Hematopoietic multipotent progenitor cell treated with erythropoietin and hydrocortisone succinate and interleukin-3 and kit ligand, for 4 days (in vitro differentiated cells): ENCODE measurements at regions not wholly inside any gene's neighbourhood (a gene's known extent, or its start where the extent isn't known, plus 50 kb on each side); places are given as distances from the start of the nearest gene placed in this dataset.

Experiments used
- DNase-seq: peaks from one replicate; pipeline ENCODE4 v3.0.0-alpha.2; 2015

DNA sequence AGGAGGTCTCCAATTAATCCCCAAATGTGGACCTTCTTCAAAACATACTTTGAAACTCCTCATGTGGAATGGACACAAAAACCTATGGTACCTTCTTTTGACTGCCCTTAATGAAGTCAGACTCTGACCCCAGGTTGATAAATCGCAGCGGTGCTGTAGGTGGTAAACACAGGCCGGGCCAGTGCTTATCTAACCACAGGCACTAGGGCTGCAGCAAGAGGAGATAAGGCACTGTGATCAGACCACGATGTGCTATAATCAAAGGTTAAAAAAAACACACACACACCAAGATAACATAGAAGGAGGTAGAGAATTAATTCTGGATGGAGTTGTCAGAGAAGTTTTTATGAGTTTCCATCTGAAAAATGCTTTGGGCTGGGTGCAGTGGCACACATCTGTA lies 52.3 kb upstream of the SIPA1L2 start:
- peak; percentile 61 for DNase-seq

DNA sequence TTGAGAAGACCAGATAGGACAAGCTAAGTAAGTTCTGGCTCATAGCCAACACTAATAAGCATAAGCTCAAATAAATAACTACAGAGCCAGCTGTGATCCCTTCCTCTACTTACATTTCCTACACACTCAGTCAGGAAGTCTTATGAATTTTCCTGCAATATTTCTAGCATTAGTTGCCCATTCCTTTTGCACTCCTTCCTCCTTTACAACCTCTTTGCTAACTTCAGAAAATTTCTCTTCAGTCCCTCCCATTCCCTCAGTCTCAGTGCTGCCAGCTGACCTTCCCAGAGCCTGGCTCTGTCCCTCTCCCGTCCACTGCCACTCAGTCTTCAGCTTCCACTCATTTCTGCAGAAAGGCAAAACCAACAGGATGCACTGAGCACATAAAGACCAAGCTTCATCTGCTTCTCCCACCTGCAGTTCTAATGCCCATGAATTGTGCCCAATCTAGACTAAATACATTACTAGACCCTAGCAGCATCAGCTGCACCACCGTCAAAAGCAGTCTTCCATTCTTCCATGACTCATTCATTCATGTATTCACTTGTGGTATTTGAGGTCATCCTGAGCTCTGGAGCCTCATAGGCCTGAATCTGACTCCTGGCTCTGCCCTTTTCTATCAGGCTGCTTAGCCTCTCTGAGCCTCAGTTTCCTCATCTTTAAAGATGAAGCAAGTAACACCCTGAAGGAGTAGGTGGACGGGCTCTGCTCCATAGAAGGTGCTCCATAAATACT lies 54.6 kb upstream of the SIPA1L2 start:
- no peak for DNase-seq

GRCh38 chr1:232686346-232686745 lies 56.4 kb upstream of the SIPA1L2 start:
- no peak for DNase-seq

- DNase-seq: no peak
These were observed 57.4 kb upstream of the SIPA1L2 start for GRCh38 chr1:232687304-232687703.

DNA sequence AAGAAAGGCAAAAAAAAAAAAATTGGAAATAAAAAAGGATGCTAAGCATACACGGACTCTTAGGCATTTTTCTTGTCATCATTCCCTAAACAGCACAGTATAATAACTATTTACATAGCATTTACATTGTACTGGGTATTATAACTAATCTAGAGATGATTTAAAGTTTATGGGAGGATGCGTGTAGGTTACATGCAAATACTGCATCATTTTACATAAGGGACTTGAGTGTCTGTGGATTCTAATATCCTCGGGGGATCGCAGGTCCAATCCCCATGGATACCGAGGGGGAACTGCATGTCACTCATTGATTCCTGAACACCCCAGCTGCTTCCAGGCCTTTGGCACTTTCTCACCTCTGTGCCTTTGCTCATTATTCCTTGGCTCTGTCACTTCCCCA lies 57.8 kb upstream of the SIPA1L2 start:
- no peak for DNase-seq

GRCh38 chr1:232688398-232688797 lies 58.5 kb upstream of the SIPA1L2 start:
- DNase-seq: no peak

- DNase-seq: no peak
These were observed 59.8 kb upstream of the SIPA1L2 start for GRCh38 chr1:232689711-232690110.

DNA sequence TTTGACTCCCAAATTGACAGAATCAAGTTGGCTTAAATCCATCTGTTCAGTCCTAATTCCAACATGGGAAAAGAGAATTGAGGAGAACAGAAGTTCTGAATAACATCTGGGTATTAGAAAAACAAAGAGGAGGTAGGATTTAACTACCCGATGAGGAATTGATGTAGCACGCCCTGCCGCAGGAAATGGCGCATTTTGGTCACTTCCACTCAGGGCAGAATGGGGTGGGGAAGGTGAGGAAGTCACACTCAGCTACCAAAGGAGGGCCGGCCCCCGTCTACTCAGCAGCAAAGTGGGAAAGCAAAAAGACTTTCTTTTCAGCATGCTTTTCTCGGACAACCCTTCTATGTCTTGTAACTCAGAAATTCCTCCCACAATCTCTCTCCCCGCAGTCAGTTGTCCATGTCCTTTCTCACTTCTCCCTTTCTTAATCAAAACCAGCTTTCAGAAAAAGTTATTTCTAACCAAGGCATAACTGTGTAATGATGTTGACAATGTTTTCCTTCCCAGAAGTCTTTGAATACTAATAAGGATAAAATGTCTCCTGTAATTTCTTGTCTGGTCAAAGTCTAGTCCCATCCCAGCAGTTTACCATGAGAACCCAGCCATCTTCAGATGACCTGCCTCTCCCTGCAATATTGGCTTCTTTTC lies 60.5 kb upstream of the SIPA1L2 start:
- DNase-seq: no peak

- DNase-seq: no peak
These were observed 64.5 kb upstream of the SIPA1L2 start for GRCh38 chr1:232694475-232694874.

DNA sequence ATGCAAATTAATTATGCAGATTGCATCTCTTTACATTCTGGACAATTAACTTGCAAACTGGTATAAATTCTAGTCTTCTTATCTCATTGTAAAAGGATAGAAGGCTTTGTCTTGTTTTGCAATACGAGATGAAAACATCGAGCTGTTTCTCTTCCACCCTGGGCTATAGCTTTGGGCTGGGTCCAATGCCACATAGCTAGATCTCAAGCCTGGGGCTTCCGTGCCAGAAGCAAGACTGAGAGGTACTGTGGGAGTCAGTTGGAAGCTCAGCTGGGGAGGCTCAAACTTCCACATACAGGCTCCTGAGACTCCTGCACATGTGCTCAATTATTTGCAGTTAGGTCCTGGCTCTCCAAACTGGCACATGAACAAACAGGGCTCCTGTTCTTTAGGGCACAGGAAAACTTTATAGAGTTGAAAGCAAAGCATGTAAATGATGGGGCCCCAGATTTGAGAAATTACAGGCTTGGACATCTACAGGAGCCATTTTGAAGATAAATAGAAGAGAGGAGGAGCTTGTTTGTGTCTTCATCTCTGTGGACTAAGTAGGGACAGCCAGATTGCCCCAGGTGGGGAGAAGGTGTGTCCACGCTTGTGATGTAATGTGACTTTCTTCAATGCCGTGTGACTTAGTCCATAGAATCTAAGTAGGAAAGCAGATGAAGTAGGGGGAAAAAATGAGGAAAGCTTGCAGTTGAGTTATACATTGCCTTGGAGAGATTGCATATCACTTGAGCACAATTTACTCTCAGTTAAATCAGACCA lies 65.9 kb upstream of the SIPA1L2 start:
- DNase-seq: no peak

DNA sequence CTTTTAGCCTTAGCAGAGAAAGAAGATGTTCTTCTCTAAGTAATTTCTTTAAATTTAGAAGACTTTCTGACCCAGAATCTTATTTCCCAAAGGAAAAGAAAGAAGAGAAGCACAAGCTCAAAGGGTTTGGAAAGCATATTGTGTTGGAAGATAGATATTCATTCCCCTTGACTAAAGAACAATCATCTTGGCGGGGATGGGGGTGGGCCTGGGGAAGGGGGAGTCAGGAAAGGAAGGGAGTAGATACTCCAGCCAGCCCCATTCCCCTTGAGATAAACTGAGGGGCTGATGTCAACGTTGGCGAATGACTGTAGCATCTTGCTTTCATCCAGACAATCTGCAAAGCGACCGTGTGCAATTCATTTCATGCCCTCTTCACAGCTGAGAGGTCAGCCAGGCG lies 66.5 kb upstream of the SIPA1L2 start:
- DNase-seq: no peak

- DNase-seq: no peak
These were observed 67.4 kb upstream of the SIPA1L2 start for GRCh38 chr1:232697187-232697822.

DNA sequence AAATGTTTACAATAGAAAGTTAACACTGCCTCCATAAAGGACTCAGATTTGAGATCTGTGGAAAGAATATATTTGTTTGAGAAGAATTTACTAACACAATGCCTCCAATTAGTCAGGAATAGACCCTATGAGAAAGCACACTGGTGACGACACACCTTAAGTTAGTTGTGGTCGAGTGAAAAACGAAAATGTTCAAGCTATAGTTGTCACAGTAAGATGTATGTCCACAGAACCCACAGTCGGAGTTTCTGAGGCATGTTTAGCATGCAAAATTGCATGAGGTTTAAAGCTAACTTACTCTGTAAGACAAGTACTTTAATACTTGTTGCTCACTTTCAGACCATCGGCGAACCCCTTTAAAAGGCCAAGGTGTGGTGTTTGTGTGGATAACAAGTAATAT lies 69.9 kb upstream of the SIPA1L2 start:
- DNase-seq: no peak

- no peak for DNase-seq
These were observed 73.0 kb upstream of the SIPA1L2 start for GRCh38 chr1:232702911-232703310.

DNA sequence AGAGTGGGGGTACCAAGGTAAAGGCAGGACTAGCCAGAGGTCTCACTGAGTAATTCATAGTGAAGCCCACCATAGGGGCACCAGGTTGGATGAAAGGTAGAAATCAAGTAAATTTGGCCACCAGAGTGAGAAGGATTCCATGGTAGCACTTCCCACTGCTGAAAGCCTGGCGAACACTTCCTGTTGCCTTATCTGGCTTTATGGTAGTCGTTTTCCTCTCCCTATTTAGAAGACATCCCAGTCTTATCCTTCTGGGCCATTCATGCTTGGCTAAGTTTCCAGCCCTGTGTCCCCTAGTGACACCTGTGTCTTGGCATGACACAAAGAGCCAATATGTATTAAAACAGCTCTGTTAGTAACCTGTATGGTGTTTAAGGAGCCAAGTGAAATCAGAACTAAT lies 74.3 kb upstream of the SIPA1L2 start:
- DNase-seq: no peak

DNA sequence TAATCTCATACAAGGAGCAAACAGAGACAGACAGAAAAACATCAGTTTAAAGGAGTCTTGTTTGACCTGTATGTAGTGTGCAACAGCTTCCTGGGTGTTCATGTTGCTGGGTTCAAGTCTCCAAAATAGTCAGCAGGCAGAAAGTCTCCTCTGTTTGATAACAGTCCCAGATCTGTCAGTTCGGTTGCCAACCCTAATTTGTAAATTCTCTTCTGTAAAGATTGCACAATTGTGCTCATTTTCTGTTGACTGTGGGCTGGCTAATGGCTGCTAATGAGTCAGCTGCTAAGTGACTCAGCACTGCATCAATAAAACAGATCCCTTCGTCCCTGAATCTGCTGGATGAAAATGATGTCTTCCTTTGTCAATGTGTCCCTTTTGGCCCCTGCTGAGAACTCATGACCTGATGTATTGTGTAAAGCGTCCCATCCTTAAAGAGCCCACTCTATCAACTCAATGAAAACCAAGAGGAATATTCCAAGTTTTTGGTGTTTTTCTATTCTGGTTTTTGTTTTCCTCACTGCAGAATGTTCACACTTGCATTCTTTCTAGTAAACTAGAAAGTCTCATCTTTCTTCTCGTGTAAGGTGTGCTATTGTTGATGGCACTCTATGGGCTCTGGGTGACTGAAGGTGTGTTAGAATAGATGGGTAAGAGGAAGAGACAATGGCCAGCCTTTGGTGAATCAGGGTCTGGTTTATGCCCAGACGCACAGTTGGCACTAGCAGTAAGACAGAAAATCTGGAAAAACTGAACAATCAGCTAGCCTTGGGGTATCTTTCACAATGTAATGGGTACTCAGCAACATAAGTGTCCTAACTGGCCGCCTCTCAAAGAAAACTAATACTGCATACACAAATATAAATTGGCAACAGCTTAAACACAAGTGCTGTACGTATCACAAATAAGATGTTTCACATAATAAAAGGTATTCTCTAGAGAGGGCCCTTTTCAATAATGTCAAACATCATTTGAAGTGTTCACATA lies 75.1 kb upstream of the SIPA1L2 start:
- peak; percentile 78 for DNase-seq

DNA sequence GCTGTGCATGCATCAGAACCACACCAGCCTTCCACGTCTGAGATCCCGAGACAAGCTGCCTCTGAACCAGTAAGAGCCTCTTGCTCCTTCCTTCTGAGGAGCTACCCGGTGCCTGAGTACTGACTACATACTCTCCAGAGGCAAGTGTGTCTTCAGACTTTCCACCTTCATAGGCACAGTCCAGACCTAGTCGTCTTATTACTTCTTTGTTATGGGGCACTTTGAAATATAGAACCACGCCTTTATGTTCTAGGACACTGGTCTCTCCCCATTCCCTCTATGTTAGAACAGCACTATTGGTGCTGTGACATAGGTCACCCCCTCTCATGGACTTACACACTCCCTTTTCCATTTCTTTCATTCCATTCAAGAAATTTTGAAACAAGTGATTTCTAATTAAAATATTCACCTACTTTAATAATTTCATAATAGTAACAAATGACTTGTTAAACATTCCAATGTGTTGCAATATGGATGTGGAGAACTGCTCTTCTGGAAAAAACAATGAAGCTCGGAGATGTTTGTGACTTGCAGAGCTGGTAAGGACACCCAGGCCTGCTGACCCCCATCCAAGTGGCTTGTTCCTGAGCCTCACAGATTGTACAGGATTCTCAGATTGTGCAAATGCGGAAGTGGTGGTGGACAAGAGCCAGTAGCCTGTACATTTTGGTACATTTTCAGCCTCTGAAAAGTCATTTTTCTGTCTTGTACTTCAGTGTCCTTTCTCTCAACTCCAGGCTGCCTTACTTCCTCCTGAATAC lies 76.1 kb upstream of the SIPA1L2 start:
- DNase-seq: no peak

GRCh38 chr1:232707142-232707541 lies 77.2 kb upstream of the SIPA1L2 start:
- DNase-seq: no peak

GRCh38 chr1:232709386-232709785 lies 79.5 kb upstream of the SIPA1L2 start:
- DNase-seq: no peak

GRCh38 chr1:232711996-232712395 lies 82.1 kb upstream of the SIPA1L2 start:
- DNase-seq: no peak

- no peak for DNase-seq
These were observed 83.9 kb upstream of the SIPA1L2 start for GRCh38 chr1:232713785-232714184.

DNA sequence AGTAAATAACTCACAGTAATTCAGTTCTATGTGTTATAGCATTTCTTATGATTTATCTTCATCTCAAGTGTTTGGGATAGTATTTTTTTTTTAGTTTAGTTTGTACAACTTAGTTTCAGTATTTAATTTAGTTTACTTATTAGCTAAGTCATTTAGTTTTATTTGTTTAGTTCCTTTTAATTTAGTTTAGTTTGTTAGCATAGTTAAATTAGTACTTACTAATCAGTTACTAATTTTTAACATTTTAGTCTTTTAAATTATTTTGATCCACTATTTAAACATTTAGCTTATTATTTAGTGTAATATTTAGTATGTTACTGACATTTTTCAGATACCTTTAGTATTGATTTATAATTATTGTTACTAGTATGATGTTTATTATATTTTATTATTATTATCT lies 85.2 kb upstream of the SIPA1L2 start:
- DNase-seq: no peak
